ENCODE measurements at regions not wholly inside any gene's neighbourhood (a gene's known extent, or its start where the extent isn't known, plus 50 kb on each side); places are given as distances from the start of the nearest gene placed in this dataset.

DNA sequence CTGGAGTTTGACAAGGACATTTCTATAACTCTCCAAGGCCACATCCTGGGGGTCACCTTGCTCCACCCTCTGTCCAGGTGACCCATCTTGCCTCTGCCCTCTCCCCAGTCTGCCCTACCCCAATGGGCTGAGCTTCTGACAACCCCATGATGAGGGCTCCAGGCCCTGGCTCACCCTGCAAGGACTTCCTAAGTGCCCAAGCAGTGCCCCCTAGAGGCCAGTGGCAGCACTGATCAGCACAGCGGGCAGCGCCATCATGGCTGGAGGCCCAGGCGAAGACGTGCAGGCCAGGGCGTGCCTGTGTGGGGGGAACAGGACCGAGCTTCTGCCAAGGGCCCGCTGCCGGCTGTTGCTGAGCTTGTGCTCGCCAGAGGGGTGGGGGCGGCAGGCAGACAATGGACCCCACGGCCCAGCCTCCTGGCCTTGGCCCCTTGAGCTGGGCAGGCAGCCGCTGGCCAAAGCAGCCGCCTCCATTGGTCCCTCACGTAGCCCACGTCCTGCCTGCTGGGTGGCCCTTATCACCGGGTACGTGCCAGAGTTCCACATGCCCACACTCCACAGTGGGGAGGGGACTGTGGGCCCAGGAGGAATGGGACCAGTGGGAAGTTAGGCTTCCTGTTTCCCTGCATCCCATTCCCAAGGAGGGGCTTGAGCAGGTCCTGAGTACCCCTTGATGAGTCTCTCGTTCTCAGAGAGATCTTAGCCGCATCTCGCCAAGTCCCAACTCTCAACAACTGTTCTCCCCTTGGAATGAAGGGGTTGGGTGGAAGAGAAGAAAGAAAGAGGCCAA is 64.3 kb downstream of the MRPL14 start:
- no peak for DNase-seq

- DNase-seq = no peak
These were observed 65.0 kb downstream of the MRPL14 start for GRCh38 chr6:44062105-44062770.

GRCh38 chr6:44061375-44062104 is 65.7 kb downstream of the MRPL14 start:
- no peak for DNase-seq

- DNase-seq = no peak
These were observed 66.5 kb downstream of the MRPL14 start for GRCh38 chr6:44060612-44061374.

DNA sequence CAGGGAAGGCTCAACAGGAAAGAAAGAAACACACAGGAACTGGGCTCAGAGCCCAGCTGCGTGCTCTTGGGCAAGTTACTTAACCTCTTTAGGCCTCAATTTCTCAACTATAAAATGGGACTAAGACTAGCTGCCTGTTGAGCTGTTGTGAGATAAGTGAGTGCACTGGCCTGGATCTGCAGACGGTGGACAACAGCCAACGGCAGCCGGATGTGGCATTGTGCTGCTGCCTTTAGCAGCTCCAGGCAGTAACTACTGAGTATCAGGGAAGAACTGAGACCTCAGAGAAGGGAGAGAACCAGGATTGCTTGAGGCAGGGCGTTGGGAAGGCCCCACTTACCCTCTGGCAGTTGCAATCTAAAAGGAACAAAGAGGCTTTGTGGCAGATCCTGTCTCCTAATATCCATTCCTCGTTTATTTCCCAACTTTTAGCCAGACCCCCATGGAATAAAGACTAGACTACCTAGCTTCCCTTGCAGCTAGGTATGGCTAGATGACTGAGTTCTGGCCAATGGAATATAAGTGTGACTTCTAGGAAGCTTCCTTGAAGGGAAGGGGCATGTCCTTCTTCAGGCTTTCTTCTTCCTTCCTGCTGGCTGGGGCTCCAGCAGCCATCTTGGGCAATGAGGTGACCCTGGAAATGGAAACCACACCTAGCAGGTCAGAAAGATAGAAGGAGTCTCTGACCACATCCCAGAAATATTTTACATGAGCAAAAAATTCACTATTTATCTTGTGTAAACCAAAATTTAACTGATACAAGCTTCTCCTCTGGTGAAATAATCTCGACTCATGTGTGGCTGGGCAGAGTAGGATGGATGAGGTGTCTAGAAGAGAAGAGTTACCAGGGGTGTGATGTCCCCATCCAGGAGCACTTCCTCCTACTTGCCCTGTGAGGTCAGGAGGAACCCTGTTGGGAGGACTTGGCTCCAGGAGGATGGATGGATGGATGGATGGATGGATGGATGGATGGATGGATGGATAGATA is 67.6 kb downstream of the MRPL14 start:
- no peak for DNase-seq

- no peak for DNase-seq
These were observed 68.5 kb downstream of the MRPL14 start for GRCh38 chr6:44058617-44059358.

DNA sequence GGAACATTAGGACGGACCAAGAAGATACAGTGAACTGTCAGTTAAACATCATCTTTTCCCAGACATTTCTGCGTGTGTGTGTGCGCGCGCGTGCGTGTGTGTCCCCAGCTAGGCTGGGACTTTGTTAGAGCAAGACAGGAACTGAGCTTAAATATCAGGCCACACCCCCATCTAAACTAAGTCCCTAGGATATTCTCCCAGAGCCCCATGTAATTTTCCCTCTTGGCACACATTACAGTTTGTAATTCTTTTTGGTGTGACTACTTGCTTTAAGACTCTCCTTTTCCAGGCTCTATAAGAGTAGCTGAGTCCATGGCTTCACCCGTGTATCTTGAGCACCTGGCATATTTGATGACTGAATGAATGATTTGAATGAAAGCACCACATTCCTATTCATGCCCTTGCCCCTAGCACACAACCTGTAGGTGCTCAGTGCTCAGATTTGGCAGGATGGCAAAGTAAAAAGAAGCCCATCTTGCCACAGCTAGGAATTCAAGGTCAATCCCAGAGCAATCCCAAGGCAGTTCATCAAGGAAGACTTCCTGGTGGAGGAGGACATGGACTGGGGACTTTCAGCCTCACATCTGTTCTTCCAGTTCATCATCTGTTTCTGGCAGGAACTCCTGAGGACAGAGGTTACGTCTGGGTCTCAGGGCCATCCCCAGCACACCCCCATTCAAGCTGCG is 69.2 kb downstream of the MRPL14 start:
- no peak for DNase-seq

- DNase-seq = no peak
These were observed 69.9 kb downstream of the MRPL14 start for GRCh38 chr6:44057238-44057930.

GRCh38 chr6:44056392-44057237 is 70.6 kb downstream of the MRPL14 start:
- no peak for DNase-seq

GRCh38 chr6:44054721-44055559 is 72.3 kb downstream of the MRPL14 start:
- no peak for DNase-seq

- DNase-seq = no peak
These were observed 73.3 kb downstream of the MRPL14 start for GRCh38 chr6:44053760-44054556.

DNA sequence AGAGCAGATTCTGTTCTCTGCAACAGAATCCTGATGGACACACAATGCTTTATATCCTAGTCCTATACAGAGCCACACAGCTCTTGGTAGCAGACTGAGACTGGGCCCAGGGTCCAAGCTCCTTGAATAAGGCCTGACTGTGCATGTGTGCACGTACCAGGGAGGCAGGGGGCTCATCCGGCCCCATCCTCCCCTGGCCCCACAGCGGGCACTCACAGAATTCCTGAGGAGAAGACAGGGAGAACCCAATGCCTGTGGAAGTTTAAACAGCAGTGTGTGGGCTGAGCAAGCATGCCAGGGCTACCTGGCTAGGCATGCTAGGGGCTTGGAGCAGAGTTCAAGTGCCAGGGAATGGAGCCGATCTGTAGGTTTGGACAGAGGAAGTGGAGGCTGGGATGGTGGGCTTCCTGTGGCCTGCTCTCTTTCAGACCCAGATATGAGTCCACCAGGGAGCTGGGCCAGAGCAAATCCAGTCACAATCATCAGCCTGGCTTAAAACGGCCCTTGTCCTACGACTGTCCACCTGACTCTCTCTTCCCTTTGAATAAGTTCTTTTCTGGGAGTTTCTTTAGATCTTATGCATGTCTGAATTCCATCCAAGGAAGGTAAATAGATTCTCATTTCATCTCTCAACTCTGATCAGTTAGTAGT is 74.0 kb downstream of the MRPL14 start:
- DNase-seq = no peak

GRCh38 chr6:44052419-44053023 is 74.7 kb downstream of the MRPL14 start:
- no peak for DNase-seq

GRCh38 chr6:44051515-44051914 is 75.7 kb downstream of the MRPL14 start:
- no peak for DNase-seq
